H1 (cell line): ENCODE measurements at regions not wholly inside any gene's neighbourhood (a gene's known extent, or its start where the extent isn't known, plus 50 kb on each side); places are given as distances from the start of the nearest gene placed in this dataset.

Experiments used
- CTCF ChIA-PET: fragments of 300-600 bp; sonication (Branson Sonifier 250); formaldehyde crosslinking; loops from one replicate; lab custom pipeline; 2021; ENCODE audit not compliant: partially characterized antibody; lab: Charles Lee
- POLR2A ChIA-PET: fragments of 300-600 bp; sonication (Branson Sonifier 250); formaldehyde crosslinking; loops from one replicate; lab custom pipeline; 2021; ENCODE audit warnings: inconsistent platforms; ENCODE audit not compliant: partially characterized antibody; lab: Charles Lee
- DNase-seq, 2 experiments: peaks; one replicate each; pipeline versions ENCODE4 v3.0.0 to v3.0.0-alpha.2; 2010 to 2022; ENCODE audit warnings: low spot score in 2 of 2, low read depth in 1 of 2, mixed read lengths in 1 of 2
- FAIRE-seq: peaks from 2 replicates; lab custom pipeline; 2011; peaks lifted over from hg19 to GRCh38; lab: Jason Lieb, UNC
- H2AFZ ChIP-seq: 2 replicates; pipeline ENCODE4 v1.8.1; 2012; ENCODE audit warnings: low read length, inconsistent platforms
- H2AK5ac ChIP-seq: 2 replicates; pipeline ENCODE4 v1.6.1; 2013; ENCODE audit warnings: low read depth, low read length
- H2BK120ac ChIP-seq: replicated peaks from 2 replicates; pipeline ENCODE3; 2013; ENCODE audit warnings: low read depth, low read length, inconsistent platforms
- H2BK12ac ChIP-seq: 2 replicates; pipeline ENCODE4 v1.6.1; 2013; ENCODE audit warnings: low read depth, low read length
- H2BK15ac ChIP-seq: 2 replicates; pipeline ENCODE4 v1.6.1; 2013; ENCODE audit warnings: low read length
- H2BK20ac ChIP-seq: 2 replicates; pipeline ENCODE4 v1.6.1; 2013; ENCODE audit warnings: low read length
- H2BK5ac ChIP-seq: 2 replicates; pipeline ENCODE4 v1.6.1; 2013; ENCODE audit warnings: low read depth, low read length
- H3K14ac ChIP-seq: 2 replicates; pipeline ENCODE4 v1.6.1; 2013; ENCODE audit warnings: inconsistent platforms; ENCODE audit not compliant: insufficient read length
- H3K18ac ChIP-seq: 2 replicates; pipeline ENCODE4 v1.6.1; 2013; ENCODE audit warnings: low read length; ENCODE audit errors: extremely low read depth
- H3K23ac ChIP-seq: 2 replicates; pipeline ENCODE4 v1.6.1; 2013; ENCODE audit warnings: inconsistent platforms; ENCODE audit not compliant: insufficient read length
- H3K23me2 ChIP-seq: 2 replicates; pipeline ENCODE4 v1.6.1; 2013; ENCODE audit warnings: low read depth, low read length
- H3K27ac ChIP-seq: 2 replicates; pipeline ENCODE4 v1.6.1; 2011; ENCODE audit warnings: low read depth, low read length, inconsistent platforms
- H3K27me3 ChIP-seq, 4 experiments: replicated peaks in 1 of 4; 1 replicate in 1 of 4; 2 replicates in 3 of 4; pipeline versions ENCODE4 v1.6.1 to v1.8.1; 2011 to 2013; ENCODE audit warnings: low read length in 3 of 4, mild to moderate bottlenecking in 3 of 4, inconsistent platforms in 2 of 4, mixed read lengths in 2 of 4, moderate library complexity in 1 of 4; ENCODE audit not compliant: control insufficient read depth in 3 of 4, insufficient read depth in 3 of 4; ENCODE audit errors: extremely low read depth in 1 of 4
- H3K36me3 ChIP-seq, 4 experiments: 2 replicates each; pipeline versions ENCODE4 v1.6.1 to v1.8.1; 2011 to 2013; ENCODE audit warnings: mild to moderate bottlenecking in 4 of 4, low read length in 3 of 4, moderate library complexity in 2 of 4, control low read depth in 1 of 4, inconsistent platforms in 1 of 4; ENCODE audit not compliant: insufficient read depth in 4 of 4, control insufficient read depth in 2 of 4
- H3K4ac ChIP-seq: replicated peaks from 2 replicates; pipeline ENCODE3; 2013; ENCODE audit warnings: low read length, low read depth, mixed read lengths, inconsistent platforms; ENCODE audit not compliant: insufficient read length
- H3K4me1 ChIP-seq, 4 experiments: replicated peaks in 1 of 4; 1 replicate in 1 of 4; 2 replicates in 3 of 4; pipeline versions ENCODE4 v1.6.1 to v1.8.1; 2011 to 2013; ENCODE audit warnings: low read length in 3 of 4, inconsistent platforms in 2 of 4, mixed read lengths in 1 of 4; ENCODE audit not compliant: insufficient read depth in 4 of 4, control insufficient read depth in 3 of 4
- H3K4me2 ChIP-seq, 2 experiments: 2 replicates each; pipeline versions ENCODE4 v1.6.1 to v1.8.1; 2011 to 2013; ENCODE audit warnings: low read depth in 2 of 2, low read length in 2 of 2, control low read depth in 1 of 2, inconsistent platforms in 1 of 2, mild to moderate bottlenecking in 1 of 2; ENCODE audit not compliant: insufficient read depth in 1 of 2
- H3K4me3 ChIP-seq, 4 experiments: fragments of 200-600, 300-600 bp in 1 of 4; sonication (generic), shearing (Covaris generic), sonication (Bioruptor Twin) in 1 of 4; 2 replicates each; pipeline versions ENCODE4 v1.5.1 to v1.8.1; 2011 to 2016; ENCODE audit warnings: low read length in 4 of 4, low read depth in 3 of 4, control low read depth in 2 of 4, inconsistent platforms in 2 of 4, mild to moderate bottlenecking in 2 of 4, mixed read lengths in 1 of 4, moderate library complexity in 1 of 4; ENCODE audit not compliant: insufficient read depth in 2 of 4; ENCODE audit errors: extremely low read depth in 1 of 4
- H3K56ac ChIP-seq: replicated peaks from 2 replicates; pipeline ENCODE3; 2013; ENCODE audit warnings: low read depth, mild to moderate bottlenecking, mixed read lengths, low read length, inconsistent platforms; ENCODE audit not compliant: insufficient read length
- H3K79me1 ChIP-seq: 2 replicates; pipeline ENCODE4 v1.6.1; 2013; ENCODE audit warnings: low read depth, low read length, control low read depth
- H3K79me2 ChIP-seq, 2 experiments: 2 replicates each; pipeline versions ENCODE4 v1.6.1 to v1.8.1; 2012 to 2013; ENCODE audit warnings: low read length in 2 of 2, mild to moderate bottlenecking in 2 of 2, inconsistent platforms in 1 of 2; ENCODE audit not compliant: insufficient read depth in 2 of 2, control insufficient read depth in 1 of 2
- H3K9ac ChIP-seq, 4 experiments: replicated peaks in 1 of 4; 1 replicate in 1 of 4; 2 replicates in 3 of 4; pipeline versions ENCODE4 v1.6.1 to v1.8.1; 2011 to 2013; ENCODE audit warnings: low read depth in 3 of 4, low read length in 3 of 4, control low read depth in 2 of 4, mild to moderate bottlenecking in 2 of 4, moderate library complexity in 2 of 4, inconsistent platforms in 1 of 4; ENCODE audit errors: extremely low read depth in 1 of 4
- H3K9me3 ChIP-seq, 2 experiments: 2 replicates each; pipeline versions ENCODE4 v1.6.1 to v1.8.1; 2012 to 2013; ENCODE audit warnings: mild to moderate bottlenecking in 2 of 2, moderate library complexity in 2 of 2, control low read depth in 1 of 2, inconsistent platforms in 1 of 2, low read depth in 1 of 2, low read length in 1 of 2, mixed read lengths in 1 of 2; ENCODE audit not compliant: insufficient read depth in 2 of 2
- H4K20me1 ChIP-seq, 2 experiments: replicated peaks in 1 of 2; 2 replicates each; pipeline versions ENCODE3 to v1.8.1; 2011 to 2013; ENCODE audit warnings: inconsistent platforms in 2 of 2, low read length in 2 of 2, mild to moderate bottlenecking in 1 of 2; ENCODE audit not compliant: insufficient read depth in 2 of 2, control insufficient read depth in 1 of 2
- H4K5ac ChIP-seq: 2 replicates; pipeline ENCODE4 v1.6.1; 2013; ENCODE audit warnings: low read length, low read depth, mixed read lengths, inconsistent platforms; ENCODE audit not compliant: insufficient read length
- H4K8ac ChIP-seq: 2 replicates; pipeline ENCODE4 v1.8.0; 2013; ENCODE audit warnings: mild to moderate bottlenecking, moderate library complexity, low read length, inconsistent platforms; ENCODE audit not compliant: insufficient read depth; ENCODE audit errors: extremely low read depth
- H4K91ac ChIP-seq: replicated peaks from 2 replicates; pipeline ENCODE3; 2013; ENCODE audit warnings: low read length, mixed read lengths, inconsistent platforms; ENCODE audit not compliant: insufficient read length
- ASH2L ChIP-seq: fragments of 200-600, 300-600 bp; sonication (generic); IDR thresholded peaks from one replicate; pipeline ENCODE4 v1.7.1; 2017; ENCODE audit warnings: low read length
- ATF2 ChIP-seq: IDR thresholded peaks from 2 replicates; pipeline ENCODE4 v1.6.1; 2012; ENCODE audit warnings: low read length, inconsistent platforms
- BRCA1 ChIP-seq: IDR thresholded peaks from 2 replicates; pipeline ENCODE4 v1.6.1; 2012; ENCODE audit warnings: low read depth, low read length, improper control_type of control experiment
- CHD2 ChIP-seq: IDR thresholded peaks from 2 replicates; pipeline ENCODE4 v1.6.1; 2012; ENCODE audit warnings: low read length, improper control_type of control experiment
- CTBP2 ChIP-seq: IDR thresholded peaks from 2 replicates; pipeline ENCODE4 v1.7.0; 2011; ENCODE audit warnings: borderline replicate concordance, mild to moderate bottlenecking, moderate library complexity, mixed read lengths, low read length; ENCODE audit not compliant: insufficient read depth, insufficient read length
- GTF2F1 ChIP-seq: IDR thresholded peaks from 2 replicates; pipeline ENCODE4 v1.6.1; 2012; ENCODE audit warnings: low read depth, low read length, improper control_type of control experiment, borderline replicate concordance
- JUND ChIP-seq: IDR thresholded peaks from 2 replicates; pipeline ENCODE4 v1.6.1; 2011; ENCODE audit warnings: mild to moderate bottlenecking, improper control_type of control experiment, low read length
- POLR2A ChIP-seq, 2 experiments: IDR thresholded peaks; 1 replicate in 1 of 2; 2 replicates in 1 of 2; pipeline ENCODE4 v1.6.1; 2011; ENCODE audit warnings: low read depth in 2 of 2, low read length in 2 of 2, mild to moderate bottlenecking in 2 of 2; ENCODE audit errors: control extremely low read depth in 1 of 2
- RBBP5 ChIP-seq: IDR thresholded peaks from 2 replicates; pipeline ENCODE4 v1.7.1; 2012; ENCODE audit warnings: low read depth, mild to moderate bottlenecking, inconsistent platforms, low read length, moderate library complexity, borderline replicate concordance
- SIRT6 ChIP-seq: IDR thresholded peaks from one replicate; pipeline ENCODE4 v1.7.1; 2012; ENCODE audit warnings: low read length, inconsistent platforms
- SP4 ChIP-seq: IDR thresholded peaks from 2 replicates; pipeline ENCODE4 v1.6.1; 2012; ENCODE audit warnings: low read length, inconsistent platforms
- WGBS, 2 experiments: shearing (Covaris generic) in 1 of 2; methylation state at CpG; one replicate each; pipeline versions ENCODE4 v1.1.6 to v1.1.7; 2013 to 2015; ENCODE audit warnings: low lambda C conversion rate in 2 of 2, mixed read lengths in 2 of 2, inconsistent platforms in 1 of 2, low coverage in 1 of 2, missing lambda C conversion rate in 1 of 2; ENCODE audit not compliant: insufficient replicate concordance in 2 of 2, insufficient coverage in 1 of 2, insufficient read length in 1 of 2; ENCODE audit errors: extremely low coverage in 1 of 2, missing lambda C conversion rate in 1 of 2; 5-methylcytosine and 5-hydroxymethylcytosine counted together

- H2BK120ac ChIP-seq: no peak overlapping the region
- H3K9ac ChIP-seq: no peak overlapping the region
- no peak overlapping the region for H2AFZ ChIP-seq
- H3K9me3 ChIP-seq: no peaks in the 10 kb centered on the region
- no peak overlapping the region for H3K4me2 ChIP-seq
- H3K27ac ChIP-seq: no peak overlapping the region
- H3K4me3 ChIP-seq: no peak overlapping the region
- no peaks in the 10 kb centered on the region for H3K27me3 ChIP-seq
- TF ChIP-seq CHD2 (no peak), ATF2 (no peak), SIRT6 (no peak), BRCA1 (no peak), ASH2L (no peak), POLR2A (IDR thresholded peaks at IDR 0.05; ENCODE audit: control extremely low read depth in 1 of 2, low read depth in 2 of 2, low read length in 2 of 2) (no peak), RBBP5 (no peak), GTF2F1 (no peak), JUND (no peak), SP4 (no peak), CTBP2 (no peak)
- ChIA-PET POLR2A (no interaction called here), CTCF (interaction anchor here (0.7 to 1.3 kb wide), 2 partner anchors 102 to 1143 kb away, joined by 3 to 4 read pairs; no protein-coding TSS in a partner anchor)
- no peak overlapping the region for H4K91ac ChIP-seq
- no peak overlapping the region for H3K56ac ChIP-seq
- no peak overlapping the region for H4K8ac ChIP-seq
- H3K79me1 ChIP-seq: no peaks in the 10 kb centered on the region
- no peak overlapping the region for H2BK5ac ChIP-seq
- no peak overlapping the region for H2BK15ac ChIP-seq
- no peak overlapping the region for H2BK20ac ChIP-seq
- no peak for DNase-seq
- no peak overlapping the region for H2BK12ac ChIP-seq
- no peak for FAIRE-seq
- no peak overlapping the region for H2AK5ac ChIP-seq
- no peaks in the 10 kb centered on the region for H3K4me1 ChIP-seq
- no peak overlapping the region for H3K14ac ChIP-seq
- no peaks in the 10 kb centered on the region for H3K79me2 ChIP-seq
- WGBS, 2 experiments: 94% methylated on average over 3 of the region's 5 CpGs; no CpG with 5 or more reads in 1 of the 2 experiments
- H3K18ac ChIP-seq: no peak overlapping the region
- H4K5ac ChIP-seq: no peak overlapping the region
- no peaks in the 10 kb centered on the region for H3K23me2 ChIP-seq
- no peak overlapping the region for H3K23ac ChIP-seq
- no peaks in the 10 kb centered on the region for H4K20me1 ChIP-seq
- no peak overlapping the region for H3K4ac ChIP-seq
- H3K36me3 ChIP-seq: no peaks in the 10 kb centered on the region
Measured at GRCh38 chrX:39430551-39430950, 629.3 kb downstream of the MID1IP1 start.
